ENCODE measurements at regions not wholly inside any gene's neighbourhood (a gene's known extent, or its start where the extent isn't known, plus 50 kb on each side); places are given as distances from the start of the nearest gene placed in this dataset.

DNA sequence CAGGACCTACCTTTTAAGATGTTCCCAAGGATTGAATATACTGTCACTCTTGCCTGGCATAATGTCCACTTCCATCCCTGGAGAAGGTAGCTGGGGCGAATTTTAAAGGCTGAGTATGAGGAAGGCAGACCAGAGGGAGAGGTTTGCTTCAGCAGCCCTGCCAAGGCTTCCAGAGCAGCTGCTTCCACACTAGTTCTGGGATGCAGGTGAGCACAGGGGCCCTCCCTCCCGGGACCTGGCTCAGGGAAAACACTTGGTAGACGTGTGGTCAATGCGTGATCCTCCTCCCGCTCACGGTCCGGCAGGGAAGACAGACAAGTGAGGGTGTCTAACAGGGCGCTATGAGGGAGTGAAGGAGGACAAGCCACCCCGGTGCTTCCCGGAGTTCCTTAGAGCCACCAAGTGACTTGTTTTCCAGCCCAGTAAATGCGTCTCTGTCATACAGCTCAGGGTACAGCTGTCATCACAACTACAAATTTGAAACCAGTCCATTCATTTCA is 327.6 kb downstream of the ARRDC4 start:
- TF ChIP-seq CTCF (conservative IDR thresholded peaks at IDR 0.05) (no peak), EZH2 (IDR thresholded peaks at IDR 0.05; ENCODE audit: low read depth) (no peak)
